HG03159 (cell line): ENCODE measurements at regions not wholly inside any gene's neighbourhood (a gene's known extent, or its start where the extent isn't known, plus 50 kb on each side); places are given as distances from the start of the nearest gene placed in this dataset.

Source experiments
- ATAC-seq: cut with Tn5 transposase; IDR thresholded peaks from one replicate; pipeline ENCODE4 v1.9.1; 2021; ENCODE audit warnings: mild to moderate bottlenecking, moderate library complexity; ENCODE audit not compliant: unreplicated experiment

DNA sequence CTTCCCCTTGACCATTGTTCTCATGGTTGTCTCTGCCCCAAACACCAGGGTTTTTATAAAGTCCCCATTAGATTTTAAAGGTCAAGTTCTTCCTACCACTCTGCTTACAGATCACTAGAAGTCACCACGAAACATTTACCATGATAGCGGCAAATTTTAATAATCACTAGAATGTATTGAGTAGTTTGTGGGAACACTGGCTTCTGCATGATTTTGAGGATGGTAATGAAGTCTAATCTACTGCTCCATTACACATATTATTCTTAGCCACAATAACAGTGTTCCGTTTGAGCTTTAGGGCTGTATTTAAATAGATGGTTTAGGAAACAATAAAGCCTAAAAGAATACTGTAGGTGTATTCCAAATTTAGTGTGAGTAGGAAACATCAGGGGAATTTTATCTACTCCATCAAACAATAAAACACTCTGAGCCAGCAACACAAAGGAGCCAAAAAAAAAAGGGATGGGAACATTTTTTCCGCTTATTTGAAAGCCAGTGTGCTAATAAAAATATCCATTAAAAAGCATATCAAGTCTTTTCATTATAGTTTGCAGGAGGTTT, 49.7 kb downstream of the KLF12 start:
- no peak for ATAC-seq

DNA sequence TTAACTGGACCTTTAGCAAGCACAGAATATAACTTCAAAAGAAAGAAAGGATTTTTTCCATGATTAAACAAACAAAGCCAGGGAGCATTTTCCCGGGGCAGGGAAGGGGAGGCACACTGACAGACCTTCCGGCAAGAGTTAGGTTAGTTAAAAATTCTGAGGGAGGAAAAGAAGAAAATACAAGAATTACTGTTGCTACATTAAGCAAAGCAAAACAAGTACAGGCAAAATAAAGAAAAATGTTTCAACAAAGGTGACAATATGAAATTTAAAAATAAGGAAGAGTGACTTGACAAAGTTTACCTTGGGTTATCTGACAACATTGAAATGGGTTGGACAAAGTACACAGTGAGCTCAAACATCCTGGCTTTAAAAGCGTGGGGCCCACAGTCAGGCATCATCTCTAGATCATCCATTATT, 51.5 kb downstream of the KLF12 start:
- ATAC-seq, result no peak

DNA sequence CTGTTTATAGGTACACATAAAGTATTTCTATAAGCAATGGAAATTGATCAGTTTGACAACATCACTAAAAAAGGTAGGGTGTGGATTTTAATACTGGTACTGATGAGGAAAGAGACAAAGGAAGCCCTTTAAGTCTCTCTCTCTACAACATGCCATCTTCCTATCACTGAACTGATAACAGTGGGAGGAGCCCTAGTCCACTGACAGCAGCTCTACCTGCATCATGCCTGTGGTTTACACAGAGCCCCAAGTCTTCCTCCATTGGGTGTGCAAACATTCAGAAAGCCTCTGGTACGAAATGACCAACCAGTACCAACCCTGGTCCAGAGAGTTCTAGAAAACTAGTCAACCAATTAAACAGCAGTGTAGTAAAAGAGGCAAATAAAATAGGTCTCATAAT, 53.4 kb downstream of the KLF12 start:
- no peak for ATAC-seq

DNA sequence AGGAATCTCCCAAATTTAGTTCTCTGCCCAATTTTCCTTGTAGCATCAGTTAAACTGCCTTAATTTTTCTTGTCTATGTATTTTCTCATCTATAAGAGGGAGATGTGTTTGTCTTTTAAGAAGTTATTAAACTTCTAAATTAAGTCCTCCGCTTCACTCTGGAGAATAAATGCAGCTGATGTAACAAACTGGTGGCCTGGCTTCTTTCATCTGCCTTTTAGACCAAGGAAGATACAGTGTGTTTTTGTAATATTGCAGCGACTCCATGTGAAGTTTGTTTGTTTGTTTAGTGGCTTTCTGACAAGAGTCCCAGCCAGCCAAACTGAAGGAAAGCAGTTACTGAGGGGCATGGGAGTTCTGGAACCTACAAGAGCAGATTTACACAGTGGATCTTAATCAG, 56.4 kb downstream of the KLF12 start:
- no peak for ATAC-seq

DNA sequence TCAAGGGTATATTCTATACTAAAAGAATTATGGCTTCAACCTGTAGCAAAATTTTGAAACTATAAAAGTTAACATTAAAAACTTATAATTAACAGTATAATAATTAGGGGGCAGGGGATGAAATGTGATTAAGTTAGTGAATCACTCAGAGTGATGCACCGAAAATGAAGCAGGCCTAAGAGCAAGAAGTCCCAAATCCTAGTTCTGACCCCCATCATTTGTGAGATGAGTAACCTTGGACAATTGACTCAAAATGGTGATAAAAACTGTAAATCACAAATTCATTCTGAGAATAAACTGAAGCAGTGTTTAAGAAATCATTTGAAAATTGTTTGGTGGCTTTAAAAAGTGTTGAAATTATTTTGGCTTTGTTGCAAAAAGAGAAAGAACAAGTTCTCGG, 56.8 kb downstream of the KLF12 start:
- no peak for ATAC-seq

DNA sequence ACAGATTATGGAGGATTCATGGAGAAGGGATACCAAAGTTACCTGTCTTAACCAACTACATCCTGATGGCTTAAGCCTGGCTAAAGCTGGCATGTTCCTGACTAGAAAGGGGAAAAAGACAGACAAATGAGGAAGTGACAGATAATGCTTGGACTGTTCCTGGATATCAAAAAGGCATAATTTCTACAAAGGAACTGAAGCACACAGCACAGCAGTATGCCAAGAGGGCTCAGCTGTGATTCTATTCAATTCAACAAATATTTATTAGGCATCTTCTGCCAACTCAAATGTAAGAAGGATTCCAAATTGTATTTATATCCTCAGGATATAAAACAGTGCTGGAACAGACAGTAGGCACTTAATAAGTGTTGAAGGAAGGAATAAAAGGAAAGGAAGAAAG, 59.5 kb downstream of the KLF12 start:
- no peak for ATAC-seq

DNA sequence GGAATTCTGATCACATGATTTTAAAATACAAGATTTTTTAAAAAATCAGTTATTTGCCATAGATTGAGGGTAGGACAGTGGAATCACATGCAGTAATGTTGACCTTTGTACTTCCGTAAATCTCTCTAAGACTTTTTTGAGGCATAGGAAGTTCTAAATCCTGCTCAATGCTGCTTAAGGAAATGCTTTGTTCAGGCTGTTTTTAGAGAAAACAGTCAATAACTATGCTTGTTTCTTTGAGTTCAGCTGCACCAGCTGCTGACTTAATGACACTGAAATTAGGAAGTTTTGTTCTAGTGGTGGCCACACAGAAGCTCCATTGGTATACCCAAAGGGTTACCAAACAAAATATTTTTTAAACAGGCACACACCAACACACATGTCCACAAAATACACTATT, 60.9 kb downstream of the KLF12 start:
- no peak for ATAC-seq

DNA sequence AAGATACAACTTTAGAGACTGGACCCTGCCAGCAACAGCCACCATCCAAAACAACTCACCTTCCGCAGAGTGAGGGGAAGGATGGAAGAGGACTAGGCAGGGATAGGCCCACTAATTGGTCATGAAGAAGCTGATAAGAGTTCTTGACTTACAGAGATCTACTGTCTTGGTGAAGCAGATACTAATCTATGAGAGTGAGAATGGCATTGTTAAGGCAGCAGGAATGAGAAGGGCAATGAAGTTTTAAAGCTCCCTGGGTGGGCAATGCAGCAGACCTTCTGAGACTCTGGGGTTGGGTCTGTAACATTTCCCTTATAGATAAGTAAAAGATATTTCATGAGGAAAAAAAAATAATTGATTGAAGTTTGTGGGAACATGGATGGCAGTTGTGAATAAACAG, 63.7 kb downstream of the KLF12 start:
- ATAC-seq, result no peak

DNA sequence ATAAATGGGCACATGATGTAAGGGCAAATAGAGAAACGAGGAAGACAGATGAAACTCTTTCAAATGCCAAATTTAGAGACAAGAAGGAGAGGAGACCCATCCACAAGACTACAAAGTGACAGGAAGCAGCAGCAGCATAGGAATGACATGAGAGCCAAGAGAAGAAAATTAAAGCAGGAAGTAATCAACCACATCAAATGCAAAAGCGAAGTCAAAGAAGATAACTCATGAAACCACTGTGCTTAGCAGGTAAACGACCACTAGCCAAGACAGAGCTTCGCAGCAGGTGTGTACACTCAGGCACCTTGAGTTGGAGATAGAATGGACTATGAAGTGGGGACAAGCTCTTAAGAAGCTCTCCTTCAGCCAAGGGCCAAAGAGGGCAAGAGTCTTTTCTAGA, 64.1 kb downstream of the KLF12 start:
- ATAC-seq, result no peak

DNA sequence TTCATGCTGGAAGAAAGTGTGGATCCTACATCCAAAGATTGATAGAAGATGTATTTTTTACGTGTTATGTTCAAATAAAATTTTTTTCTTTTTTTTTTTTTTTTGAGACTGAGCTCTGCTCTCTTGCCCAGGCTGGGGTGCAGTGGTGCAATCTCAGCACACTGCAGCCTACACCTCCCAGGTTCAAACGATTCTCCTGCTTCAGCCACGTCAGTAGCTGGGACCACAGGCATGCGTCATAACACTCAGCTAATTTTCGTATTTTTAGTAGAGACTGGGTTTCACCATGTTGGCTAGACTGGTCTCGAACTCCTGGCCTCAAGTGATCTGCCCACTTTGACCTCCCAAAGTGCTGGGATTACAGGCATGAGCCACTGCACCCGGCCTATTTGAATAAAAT, 65.7 kb downstream of the KLF12 start:
- ATAC-seq, result no peak

DNA sequence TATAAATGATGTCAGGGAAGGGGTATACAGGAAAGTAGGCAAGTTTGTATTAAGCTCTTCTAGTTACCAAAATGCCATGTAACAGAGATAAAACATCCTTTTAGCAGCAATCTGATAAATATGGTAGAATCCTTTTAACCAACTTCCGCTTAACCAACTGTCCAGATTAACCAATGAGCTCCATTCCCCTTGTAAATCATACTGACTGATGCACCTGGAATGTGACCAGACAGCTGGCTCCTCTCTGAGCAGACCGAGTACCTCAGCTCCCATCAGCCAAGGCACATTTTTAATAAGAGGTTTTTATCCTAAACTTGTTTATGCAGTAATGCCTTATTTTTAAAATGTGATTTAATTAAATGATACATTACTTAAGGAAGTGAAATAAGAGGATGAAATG, 66.4 kb downstream of the KLF12 start:
- no peak for ATAC-seq

DNA sequence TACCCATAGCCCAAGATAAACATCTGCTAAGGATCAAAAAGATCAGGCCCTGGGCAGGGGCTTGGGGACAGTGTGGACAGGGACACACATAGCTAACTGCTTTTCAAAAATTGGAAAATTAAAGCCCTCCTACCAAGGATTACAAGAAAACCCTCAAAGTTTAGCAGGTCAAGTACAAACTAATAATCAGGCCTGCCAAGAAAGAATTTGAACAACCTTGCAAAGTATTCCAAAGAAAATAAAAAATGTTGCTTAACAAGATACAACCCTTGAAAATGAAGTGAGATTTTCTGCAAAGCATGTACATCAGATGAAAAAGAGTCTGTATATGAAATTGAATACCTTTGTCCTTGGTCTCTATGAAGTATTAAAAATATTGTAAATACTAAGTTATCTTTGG, 67.3 kb downstream of the KLF12 start:
- no peak for ATAC-seq

DNA sequence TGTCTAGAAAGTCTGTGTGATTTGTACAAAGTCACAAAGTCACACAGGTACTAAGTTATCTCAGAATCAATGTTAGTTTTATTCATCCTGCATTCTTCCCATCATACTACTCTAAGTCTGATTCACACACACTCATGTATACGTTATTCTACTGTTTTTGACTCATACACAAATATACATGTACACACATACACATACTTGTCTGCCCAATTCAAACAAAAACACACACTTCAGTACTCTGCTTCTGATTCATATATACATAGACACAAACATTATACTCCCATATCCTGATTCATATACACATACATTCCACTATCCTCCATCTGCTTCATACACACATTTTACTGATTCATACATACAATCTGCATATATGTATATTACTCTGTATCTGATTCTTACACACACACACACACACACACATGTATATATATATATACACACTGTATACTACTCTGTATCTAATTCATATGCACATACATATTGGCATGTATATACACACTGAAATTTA, 69.3 kb downstream of the KLF12 start:
- no peak for ATAC-seq

DNA sequence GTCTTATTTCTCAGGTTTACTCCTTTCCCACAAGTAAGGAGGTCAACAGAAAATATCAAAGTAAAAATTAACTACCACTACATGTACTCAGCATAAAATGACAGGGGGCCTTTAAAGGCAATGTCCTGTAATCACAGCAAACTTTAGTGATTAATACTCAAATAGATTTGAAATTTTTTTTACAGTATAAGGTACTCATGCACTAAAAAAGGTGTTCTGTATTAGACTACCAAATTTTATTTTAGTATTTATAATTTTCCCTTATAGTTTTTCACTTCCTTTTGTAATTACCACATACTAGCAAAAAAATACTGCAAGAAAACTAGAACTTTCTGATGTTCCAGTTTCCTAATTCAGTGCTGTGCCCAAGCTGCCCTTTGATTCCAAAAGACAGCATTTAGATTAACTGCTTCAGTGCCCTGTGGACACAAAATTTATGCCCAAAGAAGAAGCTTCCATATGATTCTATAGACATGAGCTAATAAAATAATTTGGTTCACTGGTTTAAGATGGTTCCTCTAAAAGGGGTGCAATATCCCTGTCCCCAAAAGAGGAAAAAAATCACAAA, 70.6 kb downstream of the KLF12 start:
- ATAC-seq, result no peak

DNA sequence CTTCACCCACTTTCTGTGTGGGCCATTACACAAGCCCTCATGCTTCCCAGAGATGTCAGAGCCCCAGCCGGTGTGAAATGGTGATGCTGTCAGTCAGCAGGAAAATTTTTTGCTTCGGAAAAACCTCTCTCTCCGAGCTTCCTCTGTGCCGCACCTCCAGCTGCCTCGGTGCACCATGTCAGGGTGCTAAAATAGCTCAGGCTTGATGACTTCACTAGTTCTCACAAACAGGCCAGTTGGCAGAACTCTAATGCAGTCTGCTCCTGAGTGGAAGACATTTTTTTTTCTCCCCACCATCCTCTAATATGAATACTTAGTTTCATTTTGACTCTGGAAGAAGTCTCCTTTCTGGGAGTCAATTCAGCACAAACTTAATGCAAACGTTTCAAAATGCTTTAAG, 71.3 kb downstream of the KLF12 start:
- ATAC-seq, result peak; percentile 75

DNA sequence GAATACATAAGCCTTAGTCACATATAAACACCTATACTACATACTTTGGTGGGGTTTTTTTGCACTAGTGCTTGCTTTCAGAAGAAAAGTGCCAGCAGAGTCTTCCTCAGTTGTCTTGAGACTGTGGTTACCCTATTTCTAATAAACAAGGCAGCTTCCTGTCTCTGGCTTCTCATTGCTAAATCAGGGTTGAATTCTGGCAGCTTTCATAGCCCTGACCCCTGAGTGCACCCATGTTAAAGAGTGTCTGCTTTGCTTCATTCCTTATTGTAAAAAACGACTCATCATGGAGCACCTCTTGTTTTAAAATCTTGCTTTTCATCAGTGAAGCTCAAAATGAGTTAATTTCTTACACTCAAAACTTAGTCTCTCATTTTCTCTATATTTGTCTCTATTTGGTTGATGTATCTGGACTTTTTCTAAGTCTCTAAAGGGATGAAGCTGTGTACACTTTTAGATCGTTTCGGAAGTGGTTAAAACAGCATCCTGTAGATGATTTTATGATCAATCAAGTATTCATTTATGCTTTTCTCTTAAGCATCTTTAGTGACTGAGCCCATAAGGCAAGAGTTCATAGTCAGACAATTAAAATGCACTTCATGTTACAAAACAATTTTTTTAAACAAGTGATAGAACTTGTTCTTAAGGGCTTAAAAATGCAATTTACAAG, 72.1 kb downstream of the KLF12 start:
- ATAC-seq, result peak; percentile 82

DNA sequence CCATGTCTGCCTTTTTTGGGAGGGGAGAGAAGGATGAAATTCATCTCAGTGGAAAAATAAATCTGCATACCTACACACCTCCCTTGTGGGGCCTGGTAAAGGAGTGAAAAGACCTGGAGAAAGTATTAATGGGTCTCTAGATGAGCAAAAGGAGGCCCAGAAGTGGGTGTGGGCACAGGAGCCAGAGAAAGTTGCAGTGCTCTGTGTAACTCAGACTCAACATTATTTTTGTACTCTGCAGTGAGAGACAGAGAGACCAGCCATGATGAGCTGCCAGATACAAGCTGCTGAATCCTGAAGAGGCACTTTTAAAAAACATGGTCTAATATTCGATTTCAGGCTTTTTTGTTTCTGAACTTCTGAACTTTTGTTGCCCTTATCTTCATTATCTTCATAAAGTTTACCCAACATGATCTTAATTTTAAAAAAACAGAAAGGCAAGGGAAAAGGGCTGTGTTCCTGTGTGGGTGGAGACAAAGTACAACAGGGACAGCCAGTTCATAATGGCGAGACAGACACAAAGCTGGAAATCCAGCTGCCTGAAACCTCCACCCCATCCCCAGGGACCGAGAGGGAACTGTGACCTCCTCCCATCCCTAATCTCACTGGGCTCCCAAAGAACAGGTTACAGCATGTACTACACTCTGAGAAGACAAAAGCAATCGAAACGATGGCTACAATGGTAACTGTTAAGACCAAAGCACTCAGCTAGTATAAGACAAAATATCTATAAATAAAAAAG, 77.2 kb downstream of the KLF12 start:
- no peak for ATAC-seq

DNA sequence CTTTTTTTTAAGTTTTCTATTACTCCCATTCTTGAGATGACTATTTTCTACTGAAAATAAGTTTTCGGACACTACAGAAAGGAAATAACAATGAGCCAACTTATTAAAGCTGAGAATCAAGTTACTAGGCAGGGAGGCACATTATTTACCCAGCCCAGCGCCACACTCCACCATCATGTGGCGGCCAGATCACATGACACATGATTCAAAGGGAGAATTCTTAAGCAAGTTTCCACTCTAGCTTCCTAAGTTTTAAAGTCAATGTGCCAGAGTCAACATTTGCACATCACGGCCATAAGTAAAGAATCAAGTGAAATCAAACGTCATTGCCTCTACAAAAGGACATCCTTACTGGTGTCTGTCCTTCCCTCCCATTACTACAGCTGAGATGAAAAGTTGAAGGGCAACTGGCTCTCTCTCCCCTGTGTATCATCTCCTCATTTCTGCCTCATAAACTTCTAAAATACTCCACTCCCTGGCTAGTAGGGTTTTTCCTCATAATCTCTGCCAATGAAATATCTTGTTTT, 81.7 kb downstream of the KLF12 start:
- ATAC-seq, result no peak

DNA sequence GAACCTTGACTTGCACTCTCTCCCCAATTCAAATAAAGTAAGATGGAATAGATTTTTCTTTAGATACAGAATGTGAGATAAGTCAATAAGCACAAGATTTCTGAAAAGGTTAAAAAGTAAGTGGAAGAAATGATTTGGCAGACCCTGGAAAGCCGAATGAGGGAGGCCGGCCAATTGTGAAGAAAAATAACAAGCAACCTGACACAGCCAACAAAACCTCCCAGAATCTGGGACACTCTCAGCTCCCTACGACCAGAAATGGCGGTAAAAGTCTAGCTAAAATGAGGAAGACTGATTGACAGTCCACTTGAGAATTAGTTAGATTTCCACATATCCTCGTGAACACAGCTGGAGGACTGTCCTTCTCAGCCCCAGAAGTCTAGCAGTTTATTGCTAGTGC, 85.4 kb downstream of the KLF12 start:
- ATAC-seq, result no peak

DNA sequence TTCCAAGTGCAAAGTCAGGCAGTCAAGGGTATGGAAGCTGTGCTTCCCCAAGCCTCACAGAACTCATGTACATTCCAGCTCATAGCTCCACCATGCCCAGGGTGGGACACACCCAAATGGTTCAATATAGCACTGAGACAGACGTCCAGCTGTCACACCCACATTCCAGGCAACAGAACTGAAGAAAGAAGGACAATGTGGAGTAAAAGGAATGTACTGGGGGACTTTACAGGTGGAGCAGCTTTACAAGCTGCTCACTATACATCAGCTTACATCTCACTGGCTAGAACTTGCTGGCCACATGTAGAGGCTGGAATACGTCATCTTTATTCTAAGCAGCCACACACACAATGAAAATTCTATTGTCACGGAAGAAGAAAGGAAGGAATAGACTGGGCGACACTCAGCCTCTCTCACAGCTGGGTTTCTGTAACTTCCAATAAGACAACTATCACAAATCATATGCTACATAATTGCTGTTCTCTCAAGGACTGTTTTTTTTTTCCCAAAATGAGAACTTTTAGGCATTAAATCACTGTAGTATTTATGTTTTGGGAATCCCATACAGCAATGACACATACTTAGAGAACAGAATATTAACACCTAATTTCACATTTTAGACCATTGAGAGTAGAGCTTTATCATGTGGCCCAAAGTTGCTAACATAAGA, 86.1 kb downstream of the KLF12 start:
- no peak for ATAC-seq

DNA sequence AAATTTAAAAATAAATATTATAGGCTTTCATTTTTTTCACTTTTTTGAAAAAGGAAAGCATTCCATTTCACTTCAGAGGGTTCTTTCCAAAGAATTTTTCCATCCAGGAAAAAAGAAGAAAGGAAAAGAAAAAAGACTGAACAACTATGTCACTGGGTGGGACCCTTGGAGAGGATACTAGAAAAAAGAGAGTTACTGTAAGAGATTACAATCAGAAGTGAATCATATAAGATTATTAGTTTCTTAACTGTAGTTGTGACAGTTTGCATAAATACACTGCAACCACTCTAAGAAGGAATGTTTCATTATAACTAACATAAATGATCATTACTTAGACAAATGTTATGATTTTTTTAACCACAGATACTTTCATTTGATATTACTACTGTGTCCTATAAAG, 87.8 kb downstream of the KLF12 start:
- ATAC-seq, result no peak
